Epithelial cell of proximal tubule (primary cell): ENCODE measurements at regions not wholly inside any gene's neighbourhood (a gene's known extent, or its start where the extent isn't known, plus 50 kb on each side); places are given as distances from the start of the nearest gene placed in this dataset.
"Not testable (repeated sequence)": the region's sequence is repeated elsewhere in the genome, so short reads cannot be mapped to it uniquely, and the experiment has no call there.

Experiments used
- DNase-seq: peaks from one replicate; pipeline ENCODE4 v3.0.0-alpha.2; 2011; ENCODE audit warnings: low read depth
- H3K4me3 ChIP-seq: 2 replicates; pipeline ENCODE4 v1.5.1; 2011; ENCODE audit warnings: low read depth, mild to moderate bottlenecking, low read length
- CTCF ChIP-seq: conservative IDR thresholded peaks from 2 replicates; pipeline ENCODE4 v1.5.1; 2012; ENCODE audit warnings: low read depth, mild to moderate bottlenecking, low read length

GRCh38 chr7:13803134-13803533 is 186.3 kb downstream of the ETV1 start:
- no peak overlapping the region for H3K4me3 ChIP-seq
- TF ChIP-seq CTCF: no peak
- DNase-seq: no peak

GRCh38 chr7:13806089-13806867 is 183.2 kb downstream of the ETV1 start:
- not testable (repeated sequence) for H3K4me3 ChIP-seq

GRCh38 chr7:13817230-13817629 is 172.2 kb downstream of the ETV1 start:
- not testable (repeated sequence) for DNase-seq, H3K4me3 ChIP-seq

More at GRCh38 chr7:13806089-13806867, 183.2 kb downstream of the ETV1 start:
- DNase-seq: not testable (repeated sequence)

DNA sequence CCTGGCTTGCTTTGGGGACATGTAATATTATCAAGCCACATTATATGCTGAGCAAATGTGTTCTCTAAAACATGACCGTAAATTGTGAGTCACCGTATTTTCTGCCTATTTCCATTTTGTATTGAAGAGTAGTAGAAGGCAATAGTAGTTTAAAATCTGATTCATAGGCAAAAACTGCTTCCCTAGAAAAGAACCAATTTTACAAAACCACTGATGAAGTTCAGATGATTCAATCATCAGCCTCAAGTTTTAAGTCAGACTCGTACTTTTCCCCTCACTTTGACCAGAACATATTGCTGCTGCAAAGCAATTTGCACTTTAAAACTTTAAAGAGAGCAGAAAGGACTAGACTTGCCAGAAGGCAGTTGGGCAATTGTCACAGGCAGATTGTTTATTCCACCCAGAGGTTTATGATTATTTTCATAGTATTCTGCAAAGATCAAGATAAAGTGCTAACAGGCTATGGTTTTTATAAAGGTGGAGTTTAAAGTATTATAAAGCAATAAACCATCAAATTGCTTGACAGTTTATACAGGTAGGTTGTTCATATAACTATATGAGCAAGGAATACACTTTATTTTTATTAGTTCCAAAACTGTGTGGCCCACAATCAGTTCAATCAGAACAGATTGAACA is 168.2 kb downstream of the ETV1 start:
- no peak for TF ChIP-seq CTCF
- H3K4me3 ChIP-seq: no peak overlapping the region
- DNase-seq: no peak

- no peak for DNase-seq
- TF ChIP-seq CTCF: no peak
- no peak overlapping the region for H3K4me3 ChIP-seq
Measured at GRCh38 chr7:13822678-13823077, 166.8 kb downstream of the ETV1 start.

DNA sequence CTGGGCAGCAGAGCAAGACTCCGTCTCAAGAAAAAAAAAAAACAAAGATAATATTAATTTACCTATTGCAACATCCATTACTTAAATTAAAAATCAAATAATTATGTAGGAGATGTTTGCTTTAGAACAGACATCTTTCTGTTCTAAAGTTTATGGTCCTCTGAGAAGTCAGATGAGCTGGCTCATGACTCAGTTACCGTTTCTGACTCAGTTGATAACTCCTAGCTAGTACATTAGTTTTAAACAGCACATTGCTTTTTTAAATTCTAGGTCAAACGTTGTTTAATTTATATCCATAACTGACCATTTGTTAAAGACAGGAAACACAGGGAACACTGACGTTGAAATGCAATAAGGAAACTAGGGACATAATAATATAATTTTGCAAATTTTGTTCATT is 162.7 kb downstream of the ETV1 start:
- TF ChIP-seq CTCF: no peak
- no peak for DNase-seq
- H3K4me3 ChIP-seq: no peak overlapping the region

- no peak for TF ChIP-seq CTCF
- H3K4me3 ChIP-seq: no peak overlapping the region
- DNase-seq: no peak
Measured at GRCh38 chr7:13827716-13828115, 161.8 kb downstream of the ETV1 start.

GRCh38 chr7:13829231-13829630 is 160.2 kb downstream of the ETV1 start:
- no peak for DNase-seq
- no peak overlapping the region for H3K4me3 ChIP-seq
- no peak for TF ChIP-seq CTCF
